Thoracic aorta (tissue), 2 donors: ENCODE measurements at regions not wholly inside any gene's neighbourhood (a gene's known extent, or its start where the extent isn't known, plus 50 kb on each side); places are given as distances from the start of the nearest gene placed in this dataset.
"Not testable (repeated sequence)": the region's sequence is repeated elsewhere in the genome, so short reads cannot be mapped to it uniquely, and the experiment has no call there.

Experiments used
- ATAC-seq: fragments of 150-250 bp; one replicate; pipeline ENCODE4 v1.8.0; 2017; ENCODE audit warnings: low read depth; ENCODE audit not compliant: insufficient number of reproducible peaks, low FRiP score
- DNase-seq: peaks from one replicate; pipeline ENCODE4 v3.0.0-alpha.2; 2020; ENCODE audit warnings: low spot score
- H3K27ac ChIP-seq, 2 donors: fragments of 200-600 bp; sonication (generic); 1 replicate in 1 of 2; 2 replicates in 1 of 2; pipeline ENCODE4 v1.5.1; 2016; ENCODE audit warnings: mild to moderate bottlenecking in 2 of 2, moderate library complexity in 2 of 2
- H3K27me3 ChIP-seq: fragments of 200-600 bp; sonication (generic); replicated peaks from 2 replicates; pipeline ENCODE4 v1.6.0; 2016; ENCODE audit warnings: mild to moderate bottlenecking; ENCODE audit not compliant: insufficient read depth
- H3K36me3 ChIP-seq: fragments of 200-600 bp; sonication (generic); one replicate; pipeline ENCODE4 v1.5.1; 2016
- H3K4me1 ChIP-seq, 2 donors: fragments of 200-600 bp; sonication (generic); 1 replicate in 1 of 2; 2 replicates in 1 of 2; pipeline versions ENCODE4 v1.5.1 to v1.6.0; 2016; ENCODE audit warnings: low read depth in 2 of 2, mild to moderate bottlenecking in 1 of 2; ENCODE audit not compliant: control insufficient read depth in 1 of 2
- H3K4me3 ChIP-seq: fragments of 200-600 bp; sonication (generic); 2 replicates; pipeline ENCODE4 v1.5.1; 2016; ENCODE audit warnings: mild to moderate bottlenecking
- H3K9me3 ChIP-seq: fragments of 200-600 bp; sonication (generic); 2 replicates; pipeline ENCODE4 v1.5.1; 2016
- TF ChIP-seq, protein P1 (sequence below): fragments of 200-600 bp; sonication (generic); IDR thresholded peaks from one replicate; pipeline ENCODE4 v1.5.1; 2019; ENCODE audit warnings: antibody characterized with exemption

GRCh38 chr10:33776419-33777070 lies 442.1 kb upstream of the NRP1 start:
- TF ChIP-seq, protein P1, sequence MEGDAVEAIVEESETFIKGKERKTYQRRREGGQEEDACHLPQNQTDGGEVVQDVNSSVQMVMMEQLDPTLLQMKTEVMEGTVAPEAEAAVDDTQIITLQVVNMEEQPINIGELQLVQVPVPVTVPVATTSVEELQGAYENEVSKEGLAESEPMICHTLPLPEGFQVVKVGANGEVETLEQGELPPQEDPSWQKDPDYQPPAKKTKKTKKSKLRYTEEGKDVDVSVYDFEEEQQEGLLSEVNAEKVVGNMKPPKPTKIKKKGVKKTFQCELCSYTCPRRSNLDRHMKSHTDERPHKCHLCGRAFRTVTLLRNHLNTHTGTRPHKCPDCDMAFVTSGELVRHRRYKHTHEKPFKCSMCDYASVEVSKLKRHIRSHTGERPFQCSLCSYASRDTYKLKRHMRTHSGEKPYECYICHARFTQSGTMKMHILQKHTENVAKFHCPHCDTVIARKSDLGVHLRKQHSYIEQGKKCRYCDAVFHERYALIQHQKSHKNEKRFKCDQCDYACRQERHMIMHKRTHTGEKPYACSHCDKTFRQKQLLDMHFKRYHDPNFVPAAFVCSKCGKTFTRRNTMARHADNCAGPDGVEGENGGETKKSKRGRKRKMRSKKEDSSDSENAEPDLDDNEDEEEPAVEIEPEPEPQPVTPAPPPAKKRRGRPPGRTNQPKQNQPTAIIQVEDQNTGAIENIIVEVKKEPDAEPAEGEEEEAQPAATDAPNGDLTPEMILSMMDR, result no peak
- Histone ChIP-seq H3K9me3 (no peaks in the 10 kb centered on the region), H3K27ac (no peak overlapping the region), H3K27me3 (no peaks in the 10 kb centered on the region), H3K4me1 (no peaks in the 10 kb centered on the region), H3K36me3 (no peaks in the 10 kb centered on the region), H3K4me3 (no peak overlapping the region)
- ATAC-seq (no peak), DNase-seq (no peak)

GRCh38 chr10:33774857-33775256 lies 440.4 kb upstream of the NRP1 start:
- Histone ChIP-seq H3K4me3 (no peak overlapping the region), H3K9me3 (no peaks in the 10 kb centered on the region), H3K27ac (no peak overlapping the region), H3K27me3 (no peaks in the 10 kb centered on the region), H3K4me1 (no peaks in the 10 kb centered on the region), H3K36me3 (no peaks in the 10 kb centered on the region)
- DNase-seq (no peak), ATAC-seq (no peak)
- TF ChIP-seq, protein P1, result no peak

DNA sequence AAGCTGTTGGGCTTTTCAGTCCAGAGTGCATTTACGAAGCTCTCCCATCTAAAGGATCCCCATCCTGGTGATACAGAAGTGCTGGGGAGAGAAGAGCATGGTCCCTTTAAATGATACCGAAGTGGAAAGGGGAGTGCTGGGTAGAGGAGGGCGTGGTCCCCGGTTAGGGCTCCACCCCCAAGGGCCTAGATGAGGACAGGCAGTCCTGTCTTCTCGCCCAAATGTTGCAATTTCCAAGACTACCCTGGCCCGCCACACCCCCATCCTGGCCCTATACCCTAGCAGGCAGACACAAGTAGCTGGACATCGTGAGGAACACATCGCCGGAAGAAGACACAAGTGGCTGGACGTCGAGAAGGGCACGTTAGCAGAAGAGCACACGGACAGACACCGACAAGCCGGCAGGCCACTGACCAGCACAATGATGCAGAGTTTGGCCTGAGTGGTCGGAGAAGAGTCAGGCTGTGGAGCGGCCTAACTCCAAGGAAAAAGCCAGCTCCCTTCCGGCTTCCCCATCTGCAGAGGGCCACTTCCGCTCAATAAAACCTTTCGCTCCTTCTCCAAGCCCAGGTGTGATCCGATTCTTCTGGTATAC lies 439.5 kb upstream of the NRP1 start:
- TF ChIP-seq, protein P1, result no peak
- ATAC-seq (no peak), DNase-seq (no peak)
- Histone ChIP-seq H3K9me3 (no peaks in the 10 kb centered on the region), H3K27me3 (no peaks in the 10 kb centered on the region), H3K36me3 (no peaks in the 10 kb centered on the region), H3K4me3 (no peak overlapping the region), H3K4me1 (no peaks in the 10 kb centered on the region), H3K27ac (no peak overlapping the region)

DNA sequence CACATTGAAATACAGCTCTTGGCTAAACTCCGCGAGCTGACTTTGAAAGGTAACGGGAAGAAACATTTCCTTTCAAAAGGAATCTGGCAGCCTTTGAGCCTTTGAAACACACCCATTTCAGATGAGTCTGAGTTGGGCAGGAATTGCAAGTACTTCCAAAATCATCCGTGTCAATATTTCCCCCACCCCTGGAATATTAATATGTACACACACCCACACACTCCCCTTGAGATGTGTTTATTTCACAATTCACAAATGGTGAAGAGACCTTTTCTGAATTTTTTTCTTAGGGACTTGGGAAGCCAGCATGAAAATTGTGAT lies 438.7 kb upstream of the NRP1 start:
- TF ChIP-seq, protein P1, result no peak
- Histone ChIP-seq H3K9me3 (no peaks in the 10 kb centered on the region), H3K4me3 (no peak overlapping the region), H3K4me1 (no peaks in the 10 kb centered on the region), H3K27me3 (no peaks in the 10 kb centered on the region), H3K27ac (no peak overlapping the region), H3K36me3 (no peaks in the 10 kb centered on the region)
- no peak for DNase-seq
- no peak for ATAC-seq

- no peak for DNase-seq
- Histone ChIP-seq H3K4me3 (no peak overlapping the region), H3K9me3 (no peaks in the 10 kb centered on the region), H3K27me3 (no peaks in the 10 kb centered on the region), H3K4me1 (no peaks in the 10 kb centered on the region), H3K27ac (no peak overlapping the region), H3K36me3 (no peaks in the 10 kb centered on the region)
- TF ChIP-seq, protein P1, result no peak
- no peak for ATAC-seq
Measured at GRCh38 chr10:33772370-33773252, 438.1 kb upstream of the NRP1 start.

GRCh38 chr10:33771856-33772255 lies 437.4 kb upstream of the NRP1 start:
- not testable (repeated sequence) for H3K4me1 ChIP-seq, H3K36me3 ChIP-seq, H3K4me3 ChIP-seq, ATAC-seq, H3K9me3 ChIP-seq, H3K27me3 ChIP-seq, DNase-seq, H3K27ac ChIP-seq
